A673 (cell line): ENCODE measurements at regions not wholly inside any gene's neighbourhood (a gene's known extent, or its start where the extent isn't known, plus 50 kb on each side); places are given as distances from the start of the nearest gene placed in this dataset.

Source experiments
- BruUV-seq: library from RNA; stranded (reverse); fragments of 400-500 nt; replicated peaks from 2 replicates; lab custom pipeline; 2021; lab: Mats Ljungman, UMichigan
- CTCF ChIA-PET: fragments of 300-600 bp; sonication (Branson Sonifier 250); formaldehyde crosslinking; loops from one replicate; lab custom pipeline; 2022; ENCODE audit warnings: antibody characterized with exemption; lab: Charles Lee
- POLR2A ChIA-PET: fragments of 300-600 bp; sonication (Branson Sonifier 250); formaldehyde crosslinking; loops from one replicate; lab custom pipeline; 2022; ENCODE audit warnings: antibody characterized with exemption; ENCODE audit not compliant: low non-redundant PET; lab: Charles Lee
- DNase-seq: peaks from one replicate; pipeline ENCODE4 v3.0.0-alpha.2; 2015; ENCODE audit warnings: low spot score
- H3K27ac ChIP-seq: fragments of 200-600 bp; sonication (generic); 2 replicates; pipeline ENCODE4 v1.5.1; 2016; ENCODE audit warnings: mixed run types, low read depth, mild to moderate bottlenecking, mixed read lengths, antibody characterized with exemption, low read length; ENCODE audit not compliant: poor library complexity, severe bottlenecking
- H3K27me3 ChIP-seq: fragments of 200-600 bp; sonication (generic); replicated peaks from 2 replicates; pipeline ENCODE4 v1.6.1; 2017; ENCODE audit warnings: mixed run types, low read depth, mild to moderate bottlenecking, mixed read lengths, antibody characterized with exemption, low read length; ENCODE audit not compliant: insufficient read depth, poor library complexity
- H3K36me3 ChIP-seq: fragments of 200-600 bp; sonication (generic); 2 replicates; pipeline ENCODE4 v1.6.1; 2016; ENCODE audit warnings: mixed run types, mild to moderate bottlenecking, mixed read lengths, antibody characterized with exemption, low read length; ENCODE audit not compliant: insufficient read depth, poor library complexity, severe bottlenecking
- H3K4me1 ChIP-seq: fragments of 200-600 bp; sonication (generic); 2 replicates; pipeline ENCODE4 v1.6.1; 2017; ENCODE audit warnings: mixed run types, mild to moderate bottlenecking, mixed read lengths, antibody characterized with exemption, low read length; ENCODE audit not compliant: insufficient read depth, poor library complexity, severe bottlenecking
- H3K4me3 ChIP-seq: fragments of 200-600 bp; sonication (generic); 2 replicates; pipeline ENCODE4 v1.5.1; 2016; ENCODE audit warnings: low read depth, mixed run types, mild to moderate bottlenecking, mixed read lengths, low read length; ENCODE audit not compliant: poor library complexity, severe bottlenecking
- H3K9me3 ChIP-seq: fragments of 200-600 bp; sonication (generic); 2 replicates; pipeline ENCODE4 v1.6.1; 2016; ENCODE audit warnings: mixed run types, low read depth, mild to moderate bottlenecking, mixed read lengths, antibody characterized with exemption, low read length; ENCODE audit not compliant: poor library complexity, severe bottlenecking
- EZH2 ChIP-seq: fragments of 200-600 bp; sonication (generic); IDR thresholded peaks from 2 replicates; pipeline ENCODE4 v1.6.1; 2017; ENCODE audit warnings: borderline replicate concordance, low read depth, mild to moderate bottlenecking, mixed read lengths, antibody characterized with exemption, low read length; ENCODE audit not compliant: poor library complexity, severe bottlenecking
- intact Hi-C: fragments of 100-400 bp; cut with micrococcal nuclease; formaldehyde crosslinking; loops from one replicate; pipeline ENCODE4 v1.10.0; 2022; ENCODE audit not compliant: unreplicated experiment
- TF ChIP-seq, protein P1 (sequence below): fragments of 300-800, 200-600 bp; sonication (generic); conservative IDR thresholded peaks from 2 replicates; pipeline ENCODE4 v1.5.1; 2017; ENCODE audit warnings: low read depth, mild to moderate bottlenecking, antibody characterized with exemption, low read length, moderate library complexity, mixed read lengths

DNA sequence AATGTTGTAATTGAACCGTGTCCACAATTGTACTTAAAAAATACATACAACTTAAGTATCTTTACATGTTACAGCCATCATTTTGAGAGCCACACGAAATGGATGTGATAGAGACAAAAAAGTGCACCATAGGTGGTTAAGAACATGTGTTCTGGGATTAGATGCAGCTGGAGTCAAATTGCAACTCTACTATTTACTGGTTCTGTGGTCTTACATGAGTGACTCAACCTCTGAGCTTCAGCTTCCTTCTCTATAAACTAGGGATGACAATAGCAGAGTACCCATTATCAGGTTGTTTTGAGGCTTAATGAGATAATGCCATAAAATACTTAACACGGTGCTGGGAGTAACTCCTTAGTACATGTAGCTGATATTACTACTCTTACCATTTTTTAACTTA, 130.4 kb downstream of the IDS start:
- ChIA-PET POLR2A (no interaction called here), CTCF (no interaction called here)
- no peaks in the 10 kb centered on the region for H3K36me3 ChIP-seq
- intact Hi-C loops: no loop called here
- H3K9me3 ChIP-seq: no peaks in the 10 kb centered on the region
- H3K27ac ChIP-seq: no peak overlapping the region
- H3K4me1 ChIP-seq: no peaks in the 10 kb centered on the region
- BruUV-seq: no TSS peak
- H3K27me3 ChIP-seq: no peaks in the 10 kb centered on the region
- TF ChIP-seq, protein P1, sequence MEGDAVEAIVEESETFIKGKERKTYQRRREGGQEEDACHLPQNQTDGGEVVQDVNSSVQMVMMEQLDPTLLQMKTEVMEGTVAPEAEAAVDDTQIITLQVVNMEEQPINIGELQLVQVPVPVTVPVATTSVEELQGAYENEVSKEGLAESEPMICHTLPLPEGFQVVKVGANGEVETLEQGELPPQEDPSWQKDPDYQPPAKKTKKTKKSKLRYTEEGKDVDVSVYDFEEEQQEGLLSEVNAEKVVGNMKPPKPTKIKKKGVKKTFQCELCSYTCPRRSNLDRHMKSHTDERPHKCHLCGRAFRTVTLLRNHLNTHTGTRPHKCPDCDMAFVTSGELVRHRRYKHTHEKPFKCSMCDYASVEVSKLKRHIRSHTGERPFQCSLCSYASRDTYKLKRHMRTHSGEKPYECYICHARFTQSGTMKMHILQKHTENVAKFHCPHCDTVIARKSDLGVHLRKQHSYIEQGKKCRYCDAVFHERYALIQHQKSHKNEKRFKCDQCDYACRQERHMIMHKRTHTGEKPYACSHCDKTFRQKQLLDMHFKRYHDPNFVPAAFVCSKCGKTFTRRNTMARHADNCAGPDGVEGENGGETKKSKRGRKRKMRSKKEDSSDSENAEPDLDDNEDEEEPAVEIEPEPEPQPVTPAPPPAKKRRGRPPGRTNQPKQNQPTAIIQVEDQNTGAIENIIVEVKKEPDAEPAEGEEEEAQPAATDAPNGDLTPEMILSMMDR: no peak
- no peak for TF ChIP-seq EZH2
- H3K4me3 ChIP-seq: no peak overlapping the region
- no peak for DNase-seq

DNA sequence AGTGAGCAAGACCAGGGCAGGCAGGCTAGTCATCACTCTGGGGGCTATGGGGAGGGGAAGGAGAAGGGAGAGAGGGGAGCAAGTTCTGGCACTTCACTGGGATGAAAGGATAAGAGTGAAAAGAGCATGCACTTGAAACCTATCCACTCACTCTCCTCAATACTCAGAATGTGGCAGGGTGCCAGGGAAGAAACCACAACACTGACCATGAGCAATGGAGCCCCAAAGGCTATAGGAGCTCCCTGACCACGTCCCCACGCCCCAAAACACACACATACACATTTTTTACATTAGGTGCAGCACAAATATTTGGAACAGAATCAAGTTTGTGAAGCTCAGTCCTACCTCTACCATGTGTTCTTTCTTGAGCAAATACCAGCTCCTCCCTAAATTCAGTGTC, 132.2 kb downstream of the IDS start:
- BruUV-seq: no TSS peak
- no peaks in the 10 kb centered on the region for H3K36me3 ChIP-seq
- POLR2A ChIA-PET: no interaction called here
- H3K4me1 ChIP-seq: no peaks in the 10 kb centered on the region
- CTCF ChIA-PET: no interaction called here
- no peak for DNase-seq
- no peak for TF ChIP-seq EZH2
- TF ChIP-seq, protein P1: no peak
- no peak overlapping the region for H3K4me3 ChIP-seq
- intact Hi-C loops: no loop called here
- no peaks in the 10 kb centered on the region for H3K9me3 ChIP-seq
- H3K27me3 ChIP-seq: no peaks in the 10 kb centered on the region
- H3K27ac ChIP-seq: no peak overlapping the region

- BruUV-seq: no TSS peak
- CTCF ChIA-PET: no interaction called here
- no peak for TF ChIP-seq EZH2
- TF ChIP-seq, protein P1: no peak
These were observed 133.1 kb downstream of the IDS start for GRCh38 chrX:149371986-149372385.

More at GRCh38 chrX:149371986-149372385, 133.1 kb downstream of the IDS start:
- no peaks in the 10 kb centered on the region for H3K27me3 ChIP-seq
- POLR2A ChIA-PET: no interaction called here
- no peaks in the 10 kb centered on the region for H3K36me3 ChIP-seq
- H3K9me3 ChIP-seq: no peaks in the 10 kb centered on the region
- no peaks in the 10 kb centered on the region for H3K4me1 ChIP-seq
- intact Hi-C loops: no loop called here
- H3K4me3 ChIP-seq: no peak overlapping the region
- H3K27ac ChIP-seq: no peak overlapping the region
- DNase-seq: no peak
